ENCODE measurements at regions not wholly inside any gene's neighbourhood (a gene's known extent, or its start where the extent isn't known, plus 50 kb on each side); places are given as distances from the start of the nearest gene placed in this dataset.

GRCh38 chr5:57055731-57056130 is 103.8 kb upstream of the MIER3 start:
- no peak for TF ChIP-seq EZH2 (IDR thresholded peaks at IDR 0.05; ENCODE audit: borderline replicate concordance, low read length)
- TF ChIP-seq CTCF (conservative IDR thresholded peaks at IDR 0.05 in 1 of 2, IDR thresholded peaks at IDR 0.05 in 1 of 2; ENCODE audit: extremely low read depth in 1 of 2, insufficient read depth in 1 of 2, low read depth in 1 of 2, low read length in 2 of 2) = no peak
